GM23338 (cell line): ENCODE measurements at regions not wholly inside any gene's neighbourhood (a gene's known extent, or its start where the extent isn't known, plus 50 kb on each side); places are given as distances from the start of the nearest gene placed in this dataset.

Experiments
- ATAC-seq: fragments of 200-7000 bp; cut with Tn5 transposase; 3 replicates; pipeline ENCODE4 v1.9.1; 2020
- DNase-seq: peaks from one replicate; pipeline ENCODE4 v3.0.0-alpha.2; 2015; ENCODE audit warnings: low spot score
- H2AFZ ChIP-seq: fragments of 200-600 bp; sonication (generic); 2 replicates; pipeline ENCODE4 v1.8.0; 2016; ENCODE audit warnings: antibody characterized with exemption, mild to moderate bottlenecking, moderate library complexity
- H3F3A ChIP-seq: fragments of 200-600 bp; sonication (generic); replicated peaks from 2 replicates; pipeline ENCODE4 v1.8.0; 2017; ENCODE audit warnings: antibody characterized with exemption, mixed run types, low read depth
- H3K27ac ChIP-seq: fragments of 200-600 bp; sonication (generic); 2 replicates; pipeline ENCODE4 v1.6.1; 2016; ENCODE audit warnings: low read depth
- H3K27me3 ChIP-seq: fragments of 200-600 bp; sonication (generic); 2 replicates; pipeline ENCODE4 v1.8.0; 2016; ENCODE audit warnings: mild to moderate bottlenecking, mixed run types, moderate library complexity; ENCODE audit not compliant: insufficient read depth
- H3K36me3 ChIP-seq: fragments of 200-600 bp; sonication (generic); 2 replicates; pipeline ENCODE4 v1.8.0; 2016; ENCODE audit warnings: mild to moderate bottlenecking; ENCODE audit not compliant: insufficient read depth
- H3K4me1 ChIP-seq: fragments of 200-600 bp; sonication (generic); 2 replicates; pipeline ENCODE4 v1.8.0; 2016; ENCODE audit warnings: mild to moderate bottlenecking, moderate library complexity; ENCODE audit not compliant: insufficient read depth
- H3K4me2 ChIP-seq: fragments of 200-600 bp; sonication (generic); 2 replicates; pipeline ENCODE4 v1.7.1; 2017; ENCODE audit warnings: mixed run types
- H3K4me3 ChIP-seq: fragments of 200-600 bp; sonication (generic); 2 replicates; pipeline ENCODE4 v1.6.1; 2016; ENCODE audit warnings: mixed run types
- H3K79me2 ChIP-seq: fragments of 200-600 bp; sonication (generic); replicated peaks from 2 replicates; pipeline ENCODE4 v1.8.0; 2017; ENCODE audit warnings: mild to moderate bottlenecking; ENCODE audit not compliant: insufficient read depth
- H3K9me2 ChIP-seq: fragments of 200-600 bp; sonication (generic); 2 replicates; pipeline ENCODE4 v1.8.0; 2017; ENCODE audit not compliant: insufficient read depth
- H4K20me1 ChIP-seq: fragments of 200-600 bp; sonication (generic); replicated peaks from 2 replicates; pipeline ENCODE4 v1.8.0; 2017; ENCODE audit warnings: mild to moderate bottlenecking; ENCODE audit not compliant: insufficient read depth
- H3K27ac Mint-ChIP-seq: 2 replicates; pipeline ENCODE4 v1.8.0; 2020; ENCODE audit warnings: inconsistent platforms, mild to moderate bottlenecking, moderate library complexity, mixed read lengths
- H3K27me3 Mint-ChIP-seq: 3 replicates; pipeline ENCODE4 v1.8.0; 2022; ENCODE audit warnings: low read depth, mild to moderate bottlenecking, moderate library complexity, mixed read lengths, inconsistent platforms; ENCODE audit not compliant: insufficient read depth, poor library complexity
- H3K36me3 Mint-ChIP-seq: 3 replicates; pipeline ENCODE4 v1.8.0; 2021; ENCODE audit warnings: low read depth, mild to moderate bottlenecking, inconsistent platforms, moderate library complexity, mixed read lengths
- H3K4me1 Mint-ChIP-seq: 3 replicates; pipeline ENCODE4 v1.8.0; 2020; ENCODE audit warnings: mild to moderate bottlenecking, inconsistent platforms, mixed read lengths
- H3K4me3 Mint-ChIP-seq: 3 replicates; pipeline ENCODE4 v1.8.0; 2021; ENCODE audit warnings: moderate library complexity, mild to moderate bottlenecking, inconsistent platforms, mixed read lengths
- H3K9me3 Mint-ChIP-seq: 3 replicates; pipeline ENCODE4 v1.8.0; 2020; ENCODE audit warnings: moderate library complexity, mild to moderate bottlenecking, inconsistent platforms, mixed read lengths
- CREB1 ChIP-seq: fragments of 250-450 bp; sonication (Bioruptor Pico); IDR thresholded peaks from 2 replicates; pipeline ENCODE4 v1.5.0; 2020; ENCODE audit warnings: low read depth, mild to moderate bottlenecking, moderate library complexity
- CTCF ChIP-seq, 2 experiments: fragments of 200-600 bp in 1 of 2; sonication (generic) in 1 of 2; conservative IDR thresholded peaks; 2 replicates each; pipeline versions ENCODE4 v1.5.1 to v1.6.1; 2016 to 2017; ENCODE audit warnings: antibody characterized with exemption in 2 of 2, low read depth in 2 of 2, mild to moderate bottlenecking in 2 of 2, moderate library complexity in 1 of 2
- ETS1 ChIP-seq: IDR thresholded peaks from 2 replicates; pipeline ENCODE4 v1.6.1; 2016; ENCODE audit warnings: antibody characterized with exemption
- EZH2 ChIP-seq: fragments of 200-600 bp; sonication (generic); IDR thresholded peaks from one replicate; pipeline ENCODE4 v1.8.0; 2017; ENCODE audit warnings: antibody characterized with exemption, mild to moderate bottlenecking, low read depth; ENCODE audit not compliant: unreplicated experiment
- NANOG ChIP-seq: IDR thresholded peaks from 2 replicates; pipeline ENCODE4 v1.6.1; 2016; ENCODE audit warnings: antibody characterized with exemption, borderline replicate concordance
- POLR2AphosphoS5 ChIP-seq: IDR thresholded peaks from 2 replicates; pipeline ENCODE4 v1.6.1; 2016; ENCODE audit warnings: antibody characterized with exemption, low read depth
- REST ChIP-seq: IDR thresholded peaks from one replicate; pipeline ENCODE4 v1.6.1; 2018; ENCODE audit warnings: antibody characterized with exemption; ENCODE audit not compliant: unreplicated experiment
- STAT1 ChIP-seq: IDR thresholded peaks from one replicate; pipeline ENCODE4 v1.6.1; 2016; ENCODE audit warnings: antibody characterized with exemption; ENCODE audit not compliant: unreplicated experiment
- ZNF114 ChIP-seq: fragments of 250-450 bp; sonication (Bioruptor Pico); IDR thresholded peaks from 2 replicates; pipeline ENCODE4 v1.5.0; 2020; ENCODE audit warnings: mild to moderate bottlenecking, moderate library complexity

GRCh38 chr9:22211588-22212360 is 202.7 kb upstream of the CDKN2B start (continued):
- TF ChIP-seq REST: no peak
- no peak for TF ChIP-seq ETS1
- TF ChIP-seq STAT1: no peak
- TF ChIP-seq CTCF (conservative IDR thresholded peaks at IDR 0.05; ENCODE audit: low read depth in 2 of 2): no peak
- no peak for TF ChIP-seq CREB1 (CRISPR knock-in tag)
- no peak for TF ChIP-seq EZH2
- TF ChIP-seq POLR2AphosphoS5: no peak

- no peaks in the 10 kb centered on the region for H3K36me3 ChIP-seq
- Mint-ChIP-seq H3K36me3 (no peaks in the 10 kb centered on the region), H3K27me3 (no peaks in the 10 kb centered on the region), H3K9me3 (no peaks in the 10 kb centered on the region), H3K4me1 (peaks cover 11% of the 10 kb centered on the region), H3K27ac (no peak overlapping the region), H3K4me3 (no peak overlapping the region)
- H3K27ac ChIP-seq: no peak overlapping the region
- TF ChIP-seq ZNF114 (CRISPR knock-in tag) (no peak), STAT1 (no peak), NANOG (no peak)
- H3K4me1 ChIP-seq: peaks cover 14% of the 10 kb centered on the region
- no peaks in the 10 kb centered on the region for H4K20me1 ChIP-seq
- H2AFZ ChIP-seq: no peak overlapping the region
- no peak overlapping the region for H3K4me2 ChIP-seq
- ATAC-seq (no peak), DNase-seq (no peak)
- no peaks in the 10 kb centered on the region for H3F3A ChIP-seq
- H3K79me2 ChIP-seq: no peaks in the 10 kb centered on the region
- H3K27me3 ChIP-seq: no peaks in the 10 kb centered on the region
- no peaks in the 10 kb centered on the region for H3K9me2 ChIP-seq
- H3K4me3 ChIP-seq: no peak overlapping the region
Measured at GRCh38 chr9:22214021-22214420, 204.9 kb upstream of the CDKN2B start.
